ENCODE measurements at regions not wholly inside any gene's neighbourhood (a gene's known extent, or its start where the extent isn't known, plus 50 kb on each side); places are given as distances from the start of the nearest gene placed in this dataset.

DNA sequence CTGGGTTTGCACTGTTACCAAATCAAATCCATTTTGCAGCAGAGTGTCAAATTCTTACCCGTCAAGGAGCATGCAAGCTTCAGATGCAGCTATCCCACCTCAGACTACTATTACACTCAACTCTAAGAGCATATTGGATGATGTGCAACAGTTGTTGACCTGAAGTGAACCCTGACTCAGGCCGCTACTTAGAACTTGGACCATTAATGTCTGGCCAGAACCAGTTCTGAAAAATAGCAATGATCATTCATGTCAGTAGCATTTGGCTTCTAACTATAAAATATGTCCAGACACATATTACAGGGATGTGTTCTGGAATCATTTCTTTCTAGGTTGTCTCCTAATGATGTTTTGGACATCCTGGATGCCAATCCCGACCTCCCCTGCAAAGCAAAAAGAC, 135.5 kb upstream of the PKDCC start:
- DNase-seq (ENCODE audit: low spot score), result no peak

DNA sequence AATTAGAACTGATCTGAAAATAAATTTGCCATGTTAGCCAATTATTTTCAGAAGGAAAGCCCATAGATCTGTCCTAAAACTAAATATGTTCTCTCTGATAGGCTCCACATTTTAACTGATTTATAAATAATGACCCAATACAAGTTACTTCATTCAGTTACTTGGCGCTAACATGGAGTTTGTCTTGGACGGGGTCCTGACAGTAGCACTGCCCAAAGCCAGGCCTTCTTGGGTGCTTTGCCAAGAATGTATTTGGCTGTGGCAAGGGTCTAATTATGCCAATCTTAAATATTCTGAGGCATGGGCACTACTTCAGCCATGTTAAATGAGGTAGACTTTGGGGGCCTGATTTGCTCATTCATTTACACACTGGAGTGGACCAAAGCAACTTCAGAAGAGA, 135.0 kb upstream of the PKDCC start:
- DNase-seq (ENCODE audit: low spot score), result no peak

- DNase-seq (ENCODE audit: low spot score), result no peak
Measured at GRCh38 chr2:41913311-41913710, 134.5 kb upstream of the PKDCC start.

DNA sequence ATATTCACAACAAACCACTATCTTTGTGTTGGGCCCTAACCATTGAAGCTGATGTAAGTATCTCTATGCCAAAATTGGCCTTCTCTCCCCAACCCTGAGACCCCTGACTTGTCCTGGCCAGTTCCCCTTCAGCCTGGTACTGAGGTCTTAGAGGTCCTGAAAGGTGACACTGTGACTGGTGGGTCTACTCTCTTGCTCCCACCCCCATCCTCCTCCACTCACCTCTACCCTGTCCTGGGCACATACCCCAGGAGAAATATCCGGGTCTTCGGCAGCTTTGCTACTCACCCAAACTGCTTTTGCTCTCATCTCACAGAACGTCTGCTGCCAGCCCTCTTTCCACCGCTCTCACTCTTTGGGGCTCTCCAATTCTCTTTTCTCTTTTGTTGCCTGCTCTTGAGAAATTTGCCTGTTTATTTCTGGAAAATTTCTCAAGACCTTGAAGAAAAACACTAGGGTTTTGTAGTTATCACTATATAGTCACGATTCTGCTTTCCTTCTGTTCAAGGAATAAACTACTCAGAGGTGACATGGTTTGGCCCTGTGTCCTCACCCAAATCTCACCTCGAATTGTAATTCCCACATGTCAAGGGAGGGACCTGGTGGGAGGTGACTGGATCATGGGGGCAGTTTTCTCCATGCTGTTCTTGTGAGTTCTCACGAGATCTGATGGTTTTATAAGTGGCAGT, 133.8 kb upstream of the PKDCC start:
- no peak for DNase-seq (ENCODE audit: low spot score)

DNA sequence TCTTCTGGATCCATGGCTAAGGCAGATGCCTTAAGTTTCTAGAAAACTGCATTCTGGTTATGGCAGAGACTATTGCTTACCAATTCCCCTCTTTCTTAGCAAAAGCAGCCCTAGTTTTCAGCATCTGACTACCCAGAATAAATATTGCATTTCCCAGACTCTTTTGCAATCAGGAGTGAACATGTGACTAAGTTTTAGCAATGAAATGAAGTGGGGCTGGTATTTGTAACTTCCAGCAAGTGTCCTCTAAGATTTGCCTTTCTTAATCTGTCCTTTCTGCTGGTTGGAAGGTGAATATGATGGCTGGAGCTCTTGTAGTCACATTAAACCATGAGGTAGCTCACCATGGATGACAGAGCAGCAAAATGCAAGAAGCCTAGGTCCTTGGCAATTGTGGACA, 132.9 kb upstream of the PKDCC start:
- DNase-seq (ENCODE audit: low spot score), result no peak

DNA sequence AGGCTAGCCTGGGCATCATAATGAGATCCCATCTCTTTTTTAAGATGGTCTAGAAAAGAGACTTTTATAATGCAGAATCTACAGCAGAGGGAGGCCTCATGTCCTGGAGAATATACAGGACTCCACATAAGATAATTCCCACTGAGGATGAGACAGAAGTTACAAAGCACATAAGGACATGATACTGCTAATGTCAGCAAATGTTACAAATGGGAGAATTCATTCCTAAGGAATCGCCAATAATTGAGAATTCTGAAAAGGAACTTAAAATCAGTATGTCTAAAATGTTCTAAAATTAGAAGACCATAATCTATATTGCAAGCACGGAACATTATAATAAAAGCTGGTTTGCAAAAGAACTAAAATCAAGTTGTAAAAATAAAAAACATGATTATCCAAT, 131.6 kb upstream of the PKDCC start:
- no peak for DNase-seq (ENCODE audit: low spot score)

DNA sequence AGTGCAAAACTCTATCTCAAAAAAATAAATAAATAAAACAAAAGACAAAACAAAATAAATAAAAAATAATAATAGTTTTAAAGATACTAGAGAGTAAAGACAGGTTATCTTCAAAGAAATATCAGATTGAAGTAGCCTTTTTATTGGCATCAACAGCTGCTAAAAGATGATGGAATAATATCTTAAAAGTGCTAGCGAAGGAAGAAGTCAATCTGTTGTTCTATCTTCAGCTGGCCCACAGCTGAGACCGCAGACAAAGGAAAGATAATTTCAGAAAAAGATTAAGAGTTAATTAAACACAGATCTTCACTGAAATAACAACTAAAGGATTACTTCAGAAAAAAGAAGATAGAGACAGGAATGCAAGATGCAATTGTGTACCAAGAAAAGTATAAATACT, 130.2 kb upstream of the PKDCC start:
- DNase-seq (ENCODE audit: low spot score), result no peak

- DNase-seq (ENCODE audit: low spot score), result no peak
Measured at GRCh38 chr2:41919135-41919534, 128.7 kb upstream of the PKDCC start.

DNA sequence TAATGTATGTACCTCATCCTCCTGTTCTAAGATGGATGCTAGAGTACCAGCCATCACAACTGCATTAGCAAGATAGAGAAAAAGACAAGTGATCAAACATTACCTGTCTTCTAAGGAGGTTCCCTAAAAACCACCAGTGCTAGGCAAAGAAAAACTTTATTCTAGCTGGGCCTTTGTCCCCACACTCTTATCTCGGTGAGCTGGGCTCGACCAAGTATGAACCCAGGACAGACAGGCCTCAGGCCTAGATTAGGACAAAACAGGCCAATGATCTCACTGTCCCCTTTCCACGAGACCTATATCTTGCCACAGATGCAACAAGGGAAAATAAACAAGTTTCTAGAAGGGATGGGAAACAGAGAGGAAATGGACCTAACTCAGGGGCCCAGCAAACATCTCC, 127.6 kb upstream of the PKDCC start:
- no peak for DNase-seq (ENCODE audit: low spot score)

- DNase-seq (ENCODE audit: low spot score), result peak; percentile 49
Measured at GRCh38 chr2:41920812-41921211, 127.0 kb upstream of the PKDCC start.

GRCh38 chr2:41922177-41922576, 125.6 kb upstream of the PKDCC start:
- no peak for DNase-seq (ENCODE audit: low spot score)

DNA sequence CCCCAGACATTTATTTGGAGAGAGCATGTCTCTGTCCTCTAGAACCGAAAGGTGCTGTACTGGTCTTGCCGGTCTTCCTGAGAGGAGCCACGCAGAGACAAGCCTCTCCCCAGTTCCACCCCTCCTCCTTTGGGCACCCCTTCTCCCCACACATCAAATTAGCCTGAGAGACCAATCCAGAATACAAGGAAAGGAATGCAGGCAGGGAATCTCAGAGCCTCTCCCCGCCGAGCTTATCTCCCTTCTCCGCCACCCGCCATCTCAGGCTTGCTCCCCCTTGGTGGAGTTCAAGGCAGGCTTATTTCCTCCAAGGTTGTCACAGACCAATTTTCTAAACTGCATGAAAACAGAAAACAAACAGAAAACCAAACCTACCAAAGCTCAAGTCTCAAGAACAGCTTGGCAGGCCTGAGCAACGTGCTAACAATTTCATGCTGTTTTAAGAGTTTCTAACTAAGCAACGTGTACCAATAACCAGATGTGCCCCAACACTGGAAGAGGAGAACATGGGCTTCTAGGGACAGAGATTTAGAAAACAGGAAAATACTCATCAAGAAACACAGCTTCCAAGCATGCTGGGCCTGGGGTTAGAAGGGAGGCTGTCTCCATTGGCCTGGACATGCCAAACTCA, 124.5 kb upstream of the PKDCC start:
- no peak for DNase-seq (ENCODE audit: low spot score)

GRCh38 chr2:41924024-41924423, 123.8 kb upstream of the PKDCC start:
- DNase-seq (ENCODE audit: low spot score), result no peak

GRCh38 chr2:41924709-41925408, 123.0 kb upstream of the PKDCC start:
- no peak for DNase-seq (ENCODE audit: low spot score)

DNA sequence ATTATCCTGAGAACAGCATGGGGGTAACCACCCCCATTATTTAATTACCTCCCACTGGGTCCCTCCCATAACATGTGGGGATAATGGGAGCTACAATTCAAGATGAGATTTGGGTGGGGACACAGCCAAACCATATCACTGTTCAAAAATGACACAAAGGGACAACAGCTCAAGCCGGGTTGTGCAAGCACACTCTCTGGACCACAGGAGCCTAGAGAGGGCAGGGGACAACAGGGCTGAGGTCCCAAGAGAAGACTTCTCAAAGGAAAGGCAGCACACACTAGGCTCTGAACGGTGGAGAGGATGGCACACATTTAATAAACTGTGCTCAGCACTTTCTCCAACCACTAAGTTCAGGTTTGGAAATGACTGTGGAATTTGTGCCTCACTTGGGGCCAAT, 122.1 kb upstream of the PKDCC start:
- DNase-seq (ENCODE audit: low spot score), result no peak

DNA sequence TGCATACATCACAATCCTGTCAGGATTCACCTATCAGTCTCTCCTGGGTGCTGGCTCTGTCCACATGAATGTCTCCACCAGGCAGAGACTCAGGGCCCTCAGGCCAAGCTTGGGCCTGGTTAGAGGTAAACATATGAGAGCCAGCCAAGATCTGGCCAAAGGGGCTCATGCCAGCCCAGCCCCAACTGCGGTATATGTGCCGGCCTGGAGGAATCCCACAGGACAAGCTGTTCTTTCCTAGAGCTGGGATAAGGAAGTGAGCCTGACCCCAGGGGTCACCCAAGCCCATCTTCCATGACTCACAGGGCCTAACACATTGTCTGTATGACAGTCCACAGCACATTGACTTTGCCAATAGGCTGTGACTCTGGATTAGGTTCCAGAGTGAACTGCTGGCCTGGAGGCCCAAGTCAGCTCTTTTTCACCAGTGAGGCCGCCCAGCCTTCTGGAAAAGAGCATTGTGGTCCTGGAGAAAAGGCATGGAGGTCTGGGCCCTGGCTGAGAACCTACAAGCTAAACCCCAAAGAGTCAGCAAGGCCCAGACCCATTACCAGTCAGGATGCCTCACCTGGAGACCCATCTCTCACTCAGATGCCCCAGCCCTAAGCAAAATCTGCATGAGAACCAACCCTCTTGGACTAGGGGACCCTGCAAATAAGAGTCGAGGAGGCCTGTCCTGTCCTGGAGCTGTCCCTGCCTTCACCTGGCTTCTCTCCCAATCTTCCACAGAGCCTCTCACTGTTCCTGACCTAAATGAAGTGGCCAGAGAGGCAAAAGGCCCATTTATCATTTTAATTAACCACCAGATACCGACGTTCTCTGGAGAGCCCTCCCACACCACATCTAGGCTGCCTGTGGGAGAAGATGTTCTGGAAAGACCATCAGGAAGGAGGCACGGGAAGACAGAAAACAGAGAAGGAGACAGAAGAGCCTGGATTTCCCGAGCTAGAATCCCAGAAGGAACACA, 120.9 kb upstream of the PKDCC start:
- DNase-seq (ENCODE audit: low spot score), result peak; percentile 52

- no peak for DNase-seq (ENCODE audit: low spot score)
Measured at GRCh38 chr2:41927581-41928264, 120.1 kb upstream of the PKDCC start.

DNA sequence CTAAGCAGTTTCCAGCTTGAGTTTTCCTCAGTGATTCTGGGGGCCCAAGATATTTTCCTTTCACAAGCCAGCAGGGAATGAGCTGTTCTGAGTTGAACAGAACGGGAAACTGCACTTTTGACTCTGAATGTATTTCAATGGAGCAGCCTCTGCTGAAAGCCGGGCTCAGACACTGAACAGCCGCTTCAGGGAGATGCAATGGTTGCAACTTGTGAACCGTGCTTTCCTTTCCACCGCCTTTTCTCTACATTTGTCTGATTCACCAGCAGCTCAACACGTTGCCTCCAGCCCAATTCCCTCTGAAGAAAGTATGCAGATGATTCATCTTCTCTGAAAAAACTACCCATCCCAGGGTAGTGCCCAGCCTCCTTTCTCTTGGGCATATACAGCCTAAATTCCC, 119.3 kb upstream of the PKDCC start:
- DNase-seq (ENCODE audit: low spot score), result peak; percentile 78

- peak; percentile 84 for DNase-seq (ENCODE audit: low spot score)
Measured at GRCh38 chr2:41930807-41931566, 116.8 kb upstream of the PKDCC start.

DNA sequence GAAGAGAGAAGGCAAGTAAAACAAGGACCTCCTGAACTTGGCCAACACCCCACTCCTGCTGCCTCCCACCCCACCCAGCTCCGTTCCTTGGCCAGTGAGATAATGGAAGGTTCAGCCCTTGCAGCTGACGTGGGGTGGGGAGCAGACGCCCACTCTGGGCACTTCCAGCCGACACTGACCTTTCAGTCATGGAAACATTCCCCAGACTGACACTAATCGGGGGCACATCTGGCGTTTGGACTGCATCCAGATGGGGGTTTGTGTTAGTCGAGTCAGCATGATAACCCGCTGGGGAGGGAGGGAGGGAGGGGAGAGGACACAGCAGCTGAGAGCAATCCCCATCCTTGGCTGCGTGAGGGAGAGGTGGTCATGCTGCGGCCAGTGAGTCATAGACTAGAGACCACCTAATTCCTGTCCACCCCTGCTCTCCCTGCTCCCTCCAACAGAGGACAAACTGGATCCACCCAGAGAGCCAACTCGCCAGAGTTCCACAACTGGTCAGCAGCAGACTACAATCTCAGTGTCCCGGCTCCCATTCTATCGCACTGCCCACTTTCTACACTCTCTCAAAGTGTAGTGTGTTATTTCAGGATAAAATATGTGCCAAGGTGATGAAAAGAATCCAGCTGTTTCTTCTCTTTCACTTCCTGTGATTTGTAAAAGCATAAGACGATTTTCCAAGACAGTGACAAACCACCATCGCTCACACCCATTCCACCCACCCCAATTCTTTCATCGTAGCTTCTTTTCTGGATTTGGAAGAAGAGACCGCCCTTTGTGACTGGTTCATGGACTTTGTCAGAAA, 115.4 kb upstream of the PKDCC start:
- no peak for DNase-seq (ENCODE audit: low spot score)

All from kidney tubule cell (primary cell).